B cell (primary cell): ENCODE measurements at regions not wholly inside any gene's neighbourhood (a gene's known extent, or its start where the extent isn't known, plus 50 kb on each side); places are given as distances from the start of the nearest gene placed in this dataset.

ENCODE experiments used
- EZH2 ChIP-seq: IDR thresholded peaks from 2 replicates; pipeline ENCODE4 v1.6.1; 2012; ENCODE audit warnings: borderline replicate concordance, low read depth, mild to moderate bottlenecking, moderate library complexity, low read length; ENCODE audit not compliant: insufficient read depth, poor library complexity, severe bottlenecking
- TF ChIP-seq, protein P1 (sequence below): fragments of 200-600 bp; IDR thresholded peaks from one replicate; pipeline ENCODE4 v1.8.0; 2022; ENCODE audit warnings: antibody characterized with exemption, mild to moderate bottlenecking

DNA sequence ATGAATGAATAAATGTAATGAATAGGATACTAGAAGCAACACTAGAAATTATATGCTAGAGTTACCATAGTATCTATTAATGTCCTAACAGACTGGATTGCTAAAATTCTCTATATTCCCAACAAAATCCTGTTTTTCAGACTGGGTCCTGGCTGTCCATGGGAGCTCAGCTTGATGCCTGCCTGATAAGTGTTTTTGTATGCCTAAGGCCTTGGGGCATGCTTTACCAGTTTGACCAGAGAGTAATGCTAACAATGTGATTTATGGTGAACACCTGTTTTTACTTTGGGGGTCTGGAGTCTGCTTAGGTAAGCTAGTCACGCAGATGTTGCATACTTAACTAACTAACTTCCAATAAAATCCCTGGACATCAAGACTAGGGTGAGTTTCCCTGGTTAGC lies 318.8 kb upstream of the DEPDC1 start:
- TF ChIP-seq, protein P1, sequence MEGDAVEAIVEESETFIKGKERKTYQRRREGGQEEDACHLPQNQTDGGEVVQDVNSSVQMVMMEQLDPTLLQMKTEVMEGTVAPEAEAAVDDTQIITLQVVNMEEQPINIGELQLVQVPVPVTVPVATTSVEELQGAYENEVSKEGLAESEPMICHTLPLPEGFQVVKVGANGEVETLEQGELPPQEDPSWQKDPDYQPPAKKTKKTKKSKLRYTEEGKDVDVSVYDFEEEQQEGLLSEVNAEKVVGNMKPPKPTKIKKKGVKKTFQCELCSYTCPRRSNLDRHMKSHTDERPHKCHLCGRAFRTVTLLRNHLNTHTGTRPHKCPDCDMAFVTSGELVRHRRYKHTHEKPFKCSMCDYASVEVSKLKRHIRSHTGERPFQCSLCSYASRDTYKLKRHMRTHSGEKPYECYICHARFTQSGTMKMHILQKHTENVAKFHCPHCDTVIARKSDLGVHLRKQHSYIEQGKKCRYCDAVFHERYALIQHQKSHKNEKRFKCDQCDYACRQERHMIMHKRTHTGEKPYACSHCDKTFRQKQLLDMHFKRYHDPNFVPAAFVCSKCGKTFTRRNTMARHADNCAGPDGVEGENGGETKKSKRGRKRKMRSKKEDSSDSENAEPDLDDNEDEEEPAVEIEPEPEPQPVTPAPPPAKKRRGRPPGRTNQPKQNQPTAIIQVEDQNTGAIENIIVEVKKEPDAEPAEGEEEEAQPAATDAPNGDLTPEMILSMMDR: no peak
- no peak for TF ChIP-seq EZH2
